ENCODE measurements at regions not wholly inside any gene's neighbourhood (a gene's known extent, or its start where the extent isn't known, plus 50 kb on each side); places are given as distances from the start of the nearest gene placed in this dataset.

GRCh38 chr1:243942196-243943150 lies 92.4 kb upstream of the AKT3 start:
- no peaks in the 10 kb centered on the region for H3K4me1 ChIP-seq (replicated peaks in 1 of 2)
- no peak overlapping the region for H3K27ac ChIP-seq
- no peaks in the 10 kb centered on the region for H3K36me3 ChIP-seq (replicated peaks in 1 of 2)
- H3K27me3 ChIP-seq: no peaks in the 10 kb centered on the region
- no peak overlapping the region for H3K4me3 ChIP-seq
- TF ChIP-seq, protein P1, sequence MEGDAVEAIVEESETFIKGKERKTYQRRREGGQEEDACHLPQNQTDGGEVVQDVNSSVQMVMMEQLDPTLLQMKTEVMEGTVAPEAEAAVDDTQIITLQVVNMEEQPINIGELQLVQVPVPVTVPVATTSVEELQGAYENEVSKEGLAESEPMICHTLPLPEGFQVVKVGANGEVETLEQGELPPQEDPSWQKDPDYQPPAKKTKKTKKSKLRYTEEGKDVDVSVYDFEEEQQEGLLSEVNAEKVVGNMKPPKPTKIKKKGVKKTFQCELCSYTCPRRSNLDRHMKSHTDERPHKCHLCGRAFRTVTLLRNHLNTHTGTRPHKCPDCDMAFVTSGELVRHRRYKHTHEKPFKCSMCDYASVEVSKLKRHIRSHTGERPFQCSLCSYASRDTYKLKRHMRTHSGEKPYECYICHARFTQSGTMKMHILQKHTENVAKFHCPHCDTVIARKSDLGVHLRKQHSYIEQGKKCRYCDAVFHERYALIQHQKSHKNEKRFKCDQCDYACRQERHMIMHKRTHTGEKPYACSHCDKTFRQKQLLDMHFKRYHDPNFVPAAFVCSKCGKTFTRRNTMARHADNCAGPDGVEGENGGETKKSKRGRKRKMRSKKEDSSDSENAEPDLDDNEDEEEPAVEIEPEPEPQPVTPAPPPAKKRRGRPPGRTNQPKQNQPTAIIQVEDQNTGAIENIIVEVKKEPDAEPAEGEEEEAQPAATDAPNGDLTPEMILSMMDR (IDR thresholded peaks at IDR 0.05): no peak
- no peak for TF ChIP-seq POLR2A (IDR thresholded peaks at IDR 0.05)
- no peak for DNase-seq
- H3K9me3 ChIP-seq (replicated peaks in 1 of 3): no peaks in the 10 kb centered on the region
- intact Hi-C loops (cut with DNase I): no loop called here
- WGBS, 4 donors: 87 to 88% (median 87%) methylated on average over 18 of the region's 18 CpGs

- no peak overlapping the region for H3K27ac ChIP-seq
- H3K9me3 ChIP-seq (replicated peaks in 1 of 3): no peaks in the 10 kb centered on the region
- no peaks in the 10 kb centered on the region for H3K36me3 ChIP-seq (replicated peaks in 1 of 2)
- no peak for DNase-seq
- 68 to 84% (median 78%) methylated on average over 6 of the region's 6 CpGs for WGBS, 4 donors
- no peaks in the 10 kb centered on the region for H3K27me3 ChIP-seq
- no peaks in the 10 kb centered on the region for H3K4me1 ChIP-seq (replicated peaks in 1 of 2)
- no peak overlapping the region for H3K4me3 ChIP-seq
- TF ChIP-seq, protein P1 (IDR thresholded peaks at IDR 0.05): no peak
- TF ChIP-seq POLR2A (IDR thresholded peaks at IDR 0.05): no peak
- intact Hi-C loops (cut with DNase I): no loop called here
These were observed 90.4 kb upstream of the AKT3 start for GRCh38 chr1:243940451-243940850.

DNA sequence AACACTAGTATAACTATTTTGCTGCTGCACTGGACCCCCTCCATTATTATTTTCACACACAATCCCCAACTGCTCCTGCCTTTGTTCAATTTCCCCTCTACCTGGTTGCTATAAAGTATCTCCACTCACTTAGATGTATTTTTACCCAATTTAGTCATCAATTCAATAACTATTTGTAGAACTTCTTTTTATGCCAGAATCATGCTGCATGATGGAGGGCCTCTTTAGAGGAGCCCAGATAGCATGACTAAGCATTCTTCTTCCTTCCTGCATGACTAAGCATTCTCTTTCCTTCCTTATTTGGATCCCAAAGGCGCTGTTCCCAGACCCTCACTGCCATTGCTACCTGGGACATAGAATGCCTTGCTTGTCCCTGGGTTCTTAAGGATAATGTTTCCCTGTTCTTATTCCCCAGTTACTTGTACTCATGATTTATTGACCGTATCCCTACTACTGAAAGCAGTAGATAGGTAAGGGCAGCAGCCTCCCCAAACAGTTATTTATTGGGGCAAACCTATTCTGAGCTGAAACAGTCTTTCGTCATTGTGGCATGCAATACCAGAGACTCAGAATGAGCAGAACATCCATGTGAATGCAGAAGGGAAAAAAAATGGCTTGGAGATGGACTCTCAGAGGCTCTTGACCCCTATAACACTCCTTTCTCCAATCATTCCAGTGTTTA lies 89.3 kb upstream of the AKT3 start:
- TF ChIP-seq POLR2A (IDR thresholded peaks at IDR 0.05): no peak
- TF ChIP-seq, protein P1 (IDR thresholded peaks at IDR 0.05): no peak
- intact Hi-C loops (cut with DNase I): no loop called here
- H3K27me3 ChIP-seq: no peaks in the 10 kb centered on the region
- no peak overlapping the region for H3K27ac ChIP-seq
- WGBS, 4 donors: 80 to 84% (median 81%) methylated on average over 3 of the region's 3 CpGs
- no peak overlapping the region for H3K4me3 ChIP-seq
- H3K36me3 ChIP-seq (replicated peaks in 1 of 2): no peaks in the 10 kb centered on the region
- no peaks in the 10 kb centered on the region for H3K9me3 ChIP-seq (replicated peaks in 1 of 3)
- DNase-seq: no peak
- no peaks in the 10 kb centered on the region for H3K4me1 ChIP-seq (replicated peaks in 1 of 2)

- Histone ChIP-seq H3K9me3 (replicated peaks in 1 of 3) (no peaks in the 10 kb centered on the region), H3K4me3 (no peak overlapping the region), H3K36me3 (replicated peaks in 1 of 2) (no peaks in the 10 kb centered on the region), H3K27ac (no peak overlapping the region), H3K27me3 (no peaks in the 10 kb centered on the region), H3K4me1 (replicated peaks in 1 of 2) (no peaks in the 10 kb centered on the region)
- TF ChIP-seq POLR2A (IDR thresholded peaks at IDR 0.05): no peak
- TF ChIP-seq, protein P1 (IDR thresholded peaks at IDR 0.05): no peak
- WGBS, 4 donors: 83 to 88% (median 86%) methylated on average over 3 of the region's 3 CpGs
- intact Hi-C loops (cut with DNase I): no loop called here
- no peak for DNase-seq
These were observed 88.2 kb upstream of the AKT3 start for GRCh38 chr1:243938208-243938607.
